ENCODE measurements at regions not wholly inside any gene's neighbourhood (a gene's known extent, or its start where the extent isn't known, plus 50 kb on each side); places are given as distances from the start of the nearest gene placed in this dataset.
"Not testable (repeated sequence)": the region's sequence is repeated elsewhere in the genome, so short reads cannot be mapped to it uniquely, and the experiment has no call there.

GRCh38 chr5:98503616-98504015 lies 269.8 kb upstream of the RGMB start:
- DNase-seq (ENCODE audit: low spot score): no peak

GRCh38 chr5:98504505-98504904 lies 269.0 kb upstream of the RGMB start:
- no peak for DNase-seq (ENCODE audit: low spot score)

GRCh38 chr5:98510143-98510985 lies 263.1 kb upstream of the RGMB start:
- no peak for DNase-seq (ENCODE audit: low spot score)

GRCh38 chr5:98513380-98513779 lies 260.1 kb upstream of the RGMB start:
- no peak for DNase-seq (ENCODE audit: low spot score)

DNA sequence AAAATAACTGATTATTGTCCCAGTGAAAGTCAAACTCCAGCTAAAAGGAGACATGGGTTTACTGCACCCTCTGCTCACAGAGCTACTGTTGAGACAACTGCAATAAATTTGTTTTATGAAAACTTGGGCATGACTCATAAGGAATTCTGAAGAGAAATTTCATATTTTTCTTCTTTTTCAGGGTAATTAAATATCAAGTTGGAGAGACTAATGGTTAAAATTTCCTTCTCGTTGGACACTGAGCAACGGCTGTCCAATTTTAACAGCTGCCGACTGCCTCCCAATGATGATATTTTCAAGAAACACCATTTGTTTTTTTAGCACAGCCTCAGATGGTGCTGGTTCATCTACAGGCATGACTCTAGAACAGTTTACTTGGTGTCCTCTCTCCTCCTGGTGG lies 259.2 kb upstream of the RGMB start:
- DNase-seq (ENCODE audit: low spot score): peak; percentile 7

DNA sequence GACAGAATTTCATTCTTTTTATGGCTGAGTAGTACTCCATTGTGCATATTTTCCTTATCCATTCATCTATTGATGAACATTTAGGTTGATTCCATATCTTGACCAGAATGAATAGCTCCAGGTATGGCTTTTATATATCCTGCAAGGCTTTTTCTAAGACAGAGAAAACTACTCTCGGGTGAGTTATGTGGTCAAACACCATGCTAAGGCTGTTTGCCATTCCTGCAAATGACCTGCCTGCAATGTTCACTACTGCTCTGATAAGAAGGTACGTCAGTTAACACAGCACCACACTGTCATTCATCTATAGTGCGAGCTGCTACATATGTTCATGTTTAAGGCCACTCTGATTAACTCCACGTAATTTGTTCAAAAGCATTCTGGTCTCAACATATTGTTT lies 256.8 kb upstream of the RGMB start:
- no peak for DNase-seq (ENCODE audit: low spot score)

DNA sequence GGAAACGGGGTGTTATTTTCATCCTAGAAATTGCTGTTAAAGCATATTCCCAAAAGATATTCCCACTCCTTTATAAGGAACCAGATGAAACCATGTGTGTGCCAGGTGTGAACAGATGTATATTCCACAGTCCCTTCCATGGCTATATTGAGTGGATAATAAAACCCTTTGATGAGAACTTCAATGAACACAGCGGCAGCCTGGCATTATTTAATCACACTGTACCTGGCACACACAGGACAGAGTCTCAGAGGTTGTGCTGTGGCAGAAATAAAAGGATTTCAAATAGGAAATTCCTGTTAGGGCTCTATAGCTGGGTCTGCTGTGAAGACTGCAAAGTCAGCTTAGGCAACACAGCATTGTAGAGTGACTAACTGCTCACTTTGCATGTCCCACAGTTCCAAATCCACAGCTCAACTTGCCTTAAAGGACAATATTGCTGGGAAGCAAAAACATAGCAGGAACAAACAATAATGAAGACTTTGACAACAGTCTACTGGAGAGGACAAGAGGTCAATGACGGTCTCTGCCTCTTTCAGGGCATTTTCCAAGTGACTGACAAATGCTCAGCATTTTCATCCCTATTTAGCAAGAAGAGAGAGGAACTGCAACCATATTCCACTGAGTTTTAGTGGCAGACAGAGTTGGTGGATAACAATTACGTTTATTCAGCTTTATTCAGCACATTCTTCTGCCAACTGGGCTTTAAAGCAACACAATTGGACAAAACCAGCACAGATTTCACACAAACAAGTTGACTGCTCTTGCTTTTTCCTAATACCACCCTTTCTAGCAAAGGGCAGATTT lies 255.7 kb upstream of the RGMB start:
- DNase-seq (ENCODE audit: low spot score): no peak

DNA sequence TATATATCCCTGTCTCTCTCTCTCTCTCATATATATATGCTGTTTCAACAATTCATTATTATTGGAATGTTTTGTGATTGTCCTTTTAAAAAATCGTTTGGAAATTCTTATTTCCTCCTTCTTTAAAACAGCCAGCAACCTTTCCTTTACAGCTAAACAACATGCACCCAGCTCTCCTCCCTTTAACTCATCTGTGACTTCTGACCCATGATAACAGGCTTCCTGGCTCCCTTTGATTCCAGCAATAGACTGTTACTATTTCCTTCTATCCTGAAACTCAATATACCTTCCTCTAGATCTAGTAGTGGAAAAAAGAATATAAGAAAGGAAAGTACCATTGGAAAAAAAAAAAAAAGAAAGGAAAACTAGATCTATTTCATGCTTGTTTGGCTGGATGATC lies 254.7 kb upstream of the RGMB start:
- DNase-seq (ENCODE audit: low spot score): no peak

GRCh38 chr5:98519571-98519970 lies 253.9 kb upstream of the RGMB start:
- DNase-seq (ENCODE audit: low spot score): no peak

DNA sequence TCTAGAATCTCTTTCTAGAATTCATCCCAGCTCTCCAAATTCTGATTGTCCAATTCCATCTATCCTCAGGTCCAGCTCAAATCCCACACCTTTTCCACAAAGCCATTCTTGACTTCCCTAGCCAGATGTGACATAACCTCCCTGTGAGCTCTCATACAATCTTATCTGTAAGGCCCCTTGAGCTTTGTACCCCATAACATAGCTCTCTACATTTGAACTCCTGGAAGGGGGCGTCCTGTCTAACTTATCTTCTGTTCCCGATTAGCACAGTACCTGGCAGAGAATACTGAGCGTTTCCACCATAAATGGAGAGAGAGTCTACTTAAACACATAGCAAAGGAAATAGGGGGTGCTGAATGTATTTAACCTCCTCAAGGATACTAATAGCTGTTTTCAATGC lies 251.6 kb upstream of the RGMB start:
- DNase-seq (ENCODE audit: low spot score): no peak

- no peak for DNase-seq (ENCODE audit: low spot score)
These were observed 248.7 kb upstream of the RGMB start for GRCh38 chr5:98524773-98525172.

- no peak for DNase-seq (ENCODE audit: low spot score)
These were observed 245.6 kb upstream of the RGMB start for GRCh38 chr5:98527846-98528245.

DNA sequence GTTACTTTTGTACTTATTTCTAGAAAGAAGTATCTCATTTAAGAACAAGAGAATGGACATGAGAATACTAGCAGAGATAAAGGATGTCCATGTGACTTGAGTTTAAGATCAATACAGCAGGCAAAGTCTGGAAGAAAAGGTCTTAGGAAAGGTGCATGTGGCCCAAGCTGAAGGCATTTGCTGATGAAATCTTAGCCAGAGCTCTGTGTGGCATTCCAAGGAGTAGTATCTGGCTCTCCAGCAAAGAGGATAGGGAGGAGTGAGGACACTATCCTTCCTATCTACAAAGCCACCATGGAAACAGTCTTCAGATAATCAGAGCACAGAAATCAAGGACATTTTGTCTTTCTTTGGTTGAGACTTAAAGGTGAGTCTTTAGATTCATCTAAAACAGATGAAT lies 244.1 kb upstream of the RGMB start:
- DNase-seq (ENCODE audit: low spot score): no peak

DNA sequence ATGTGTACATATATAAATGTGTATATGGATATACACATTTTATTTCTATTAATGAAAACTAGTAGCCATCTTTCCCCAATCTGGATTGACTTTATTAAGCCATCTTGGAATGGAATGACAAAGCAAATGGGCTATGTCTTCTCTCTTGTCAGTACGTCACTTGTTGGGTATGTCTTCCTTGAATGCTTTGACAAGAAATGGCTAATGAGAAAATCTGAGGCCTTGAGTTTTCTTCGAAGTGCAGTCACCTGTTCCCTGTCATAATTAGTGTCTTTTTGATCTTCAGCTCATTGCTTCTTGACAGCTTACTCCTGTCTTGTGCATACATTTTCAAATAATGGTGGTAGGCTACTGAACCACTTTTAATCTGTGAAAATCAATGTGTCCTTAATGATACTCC lies 243.2 kb upstream of the RGMB start:
- no peak for DNase-seq (ENCODE audit: low spot score)

DNA sequence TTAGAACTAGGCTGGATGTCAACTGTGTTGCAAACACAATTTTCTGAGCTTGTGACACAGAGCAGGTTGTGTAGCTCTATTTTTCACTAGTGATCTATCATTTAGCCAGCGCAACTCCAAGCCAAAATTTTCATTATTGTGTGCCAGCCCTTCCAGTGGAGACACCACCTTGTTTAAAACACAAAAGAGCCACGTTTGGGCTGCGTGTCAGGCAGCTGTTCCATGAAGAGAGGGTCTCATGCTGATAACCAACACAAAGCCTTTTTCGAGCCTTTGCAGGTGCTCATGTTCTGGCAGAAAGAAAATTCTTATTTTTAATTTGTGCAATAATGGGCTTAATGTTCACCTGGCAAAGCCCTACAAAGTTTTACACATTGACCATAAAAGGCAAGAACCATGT lies 237.6 kb upstream of the RGMB start:
- no peak for DNase-seq (ENCODE audit: low spot score)

DNA sequence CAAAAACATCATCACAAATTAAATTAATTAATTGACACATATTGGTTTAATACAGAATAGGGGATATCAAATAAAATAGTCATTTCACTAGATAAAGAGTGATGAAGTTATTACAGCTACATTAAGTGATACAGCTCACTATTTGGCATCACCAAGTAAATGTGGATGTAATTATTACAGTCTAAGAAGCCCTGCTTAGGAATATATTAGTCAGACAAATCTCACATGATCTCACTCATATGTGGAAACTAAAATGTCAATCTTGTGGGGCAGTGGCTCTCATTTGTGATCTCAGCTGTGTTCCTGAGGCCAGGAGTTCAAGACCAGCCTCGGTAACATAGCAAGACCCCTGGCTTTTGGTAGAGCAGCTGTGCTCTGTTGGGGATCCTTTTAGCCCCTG lies 233.4 kb upstream of the RGMB start:
- no peak for DNase-seq (ENCODE audit: low spot score)

- DNase-seq (ENCODE audit: low spot score): no peak
These were observed 231.8 kb upstream of the RGMB start for GRCh38 chr5:98541641-98542040.

- DNase-seq (ENCODE audit: low spot score): no peak
These were observed 230.0 kb upstream of the RGMB start for GRCh38 chr5:98543490-98543889.

DNA sequence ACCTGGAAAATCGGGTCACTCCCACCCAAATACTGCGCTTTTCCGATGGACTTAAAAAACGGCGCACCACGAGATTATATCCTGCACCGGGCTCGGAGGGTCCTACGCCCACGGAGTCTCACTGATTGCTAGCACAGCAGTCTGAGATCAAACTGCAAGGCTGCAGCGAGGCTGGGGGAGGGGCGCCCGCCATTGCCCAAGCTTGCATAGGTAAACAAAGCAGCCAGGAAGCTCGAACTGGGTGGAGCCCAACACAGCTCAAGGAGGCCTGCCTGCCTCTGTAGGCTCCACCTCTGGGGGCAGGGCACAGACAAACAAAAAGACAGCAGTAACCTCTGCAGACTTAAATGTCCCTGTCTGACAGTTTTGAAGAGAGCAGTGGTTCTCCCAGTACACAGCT lies 226.5 kb upstream of the RGMB start:
- not testable (repeated sequence) for DNase-seq (ENCODE audit: low spot score)

GRCh38 chr5:98556712-98557111 lies 216.8 kb upstream of the RGMB start:
- no peak for DNase-seq (ENCODE audit: low spot score)

DNA sequence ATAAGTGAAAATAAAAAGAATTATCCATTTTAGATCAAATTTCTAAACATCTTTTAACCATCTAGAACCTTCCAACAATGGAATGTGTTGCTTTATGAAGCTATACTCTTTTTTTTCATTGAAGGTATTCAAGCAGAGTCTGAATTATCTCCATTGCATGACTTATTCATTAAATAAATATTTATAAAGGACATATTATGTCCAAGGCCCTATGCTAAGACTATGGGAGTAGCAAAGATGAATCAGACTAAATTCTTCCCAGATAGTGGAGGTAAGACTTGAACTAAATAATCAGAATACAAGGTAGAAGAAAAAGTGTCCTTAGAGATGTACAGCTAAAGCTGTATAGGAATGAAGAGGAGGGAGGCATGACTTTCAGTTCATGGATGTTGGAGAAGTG lies 215.5 kb upstream of the RGMB start:
- DNase-seq (ENCODE audit: low spot score): no peak

GRCh38 chr5:98563885-98564653 lies 209.4 kb upstream of the RGMB start:
- DNase-seq (ENCODE audit: low spot score): no peak

DNA sequence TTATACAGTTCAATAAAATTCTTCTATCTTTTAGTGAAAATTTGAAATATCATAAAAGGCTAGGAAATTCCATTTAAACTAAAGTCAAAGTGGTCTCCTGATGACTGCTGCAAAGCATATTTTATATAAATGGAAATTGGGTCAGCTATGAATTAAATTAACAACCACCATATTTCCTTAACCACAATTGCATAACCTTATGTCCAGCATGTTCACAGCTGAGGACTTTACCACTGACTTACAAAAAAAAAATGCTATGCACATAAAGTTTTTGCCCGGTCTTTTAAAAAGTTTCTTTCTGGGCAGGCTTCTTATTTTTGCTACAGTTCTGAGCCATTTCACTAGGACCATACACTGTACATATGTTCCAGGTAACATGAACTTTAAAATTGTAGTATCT lies 208.6 kb upstream of the RGMB start:
- no peak for DNase-seq (ENCODE audit: low spot score)
